Superior temporal gyrus (tissue), 1 donor: ENCODE measurements at regions not wholly inside any gene's neighbourhood (a gene's known extent, or its start where the extent isn't known, plus 50 kb on each side); places are given as distances from the start of the nearest gene placed in this dataset.
"Not testable (repeated sequence)": the region's sequence is repeated elsewhere in the genome, so short reads cannot be mapped to it uniquely, and the experiment has no call there.

Source experiments
- DNase-seq: peaks from one replicate; pipeline ENCODE4 v3.0.0-alpha.2; 2016; ENCODE audit errors: extremely low spot score

DNA sequence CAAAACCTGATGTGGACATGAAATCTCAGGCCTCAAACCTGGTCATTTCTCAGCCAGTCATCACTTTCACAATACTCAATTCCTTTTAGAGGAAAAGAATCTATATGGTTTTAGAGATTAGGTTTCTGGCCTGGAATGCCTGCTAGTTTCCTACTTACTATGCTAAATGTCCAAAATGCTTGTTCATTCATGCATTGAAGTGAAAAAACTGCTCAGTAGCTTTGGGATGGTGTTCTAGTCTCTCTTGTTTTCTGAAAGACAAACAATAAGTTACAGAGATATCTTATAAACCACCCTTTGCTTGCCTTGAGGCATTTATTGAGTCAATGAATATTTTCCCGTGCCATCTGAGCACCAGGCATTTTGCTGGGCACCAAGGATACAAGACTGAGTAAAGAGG, 1146.5 kb upstream of the GOT2 start:
- no peak for DNase-seq

DNA sequence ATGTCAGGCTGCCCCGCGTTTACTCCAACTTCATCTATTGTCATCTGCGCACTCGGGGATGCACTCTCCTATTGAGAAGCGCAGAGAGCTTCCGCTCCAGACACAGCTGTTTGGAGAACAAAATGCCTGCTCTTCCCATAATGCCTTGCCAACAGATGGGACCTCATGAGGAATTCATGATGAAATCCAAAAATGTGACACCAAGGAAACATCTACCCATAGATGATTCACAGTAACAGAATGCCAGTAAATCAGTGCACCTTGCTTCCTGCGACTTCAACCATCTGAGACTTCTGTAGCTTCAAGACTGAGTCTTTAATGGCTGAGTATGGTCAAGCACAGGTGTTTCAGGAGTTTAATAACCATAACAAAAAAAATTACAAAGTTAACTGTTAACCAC, 1144.9 kb upstream of the GOT2 start:
- DNase-seq = no peak

DNA sequence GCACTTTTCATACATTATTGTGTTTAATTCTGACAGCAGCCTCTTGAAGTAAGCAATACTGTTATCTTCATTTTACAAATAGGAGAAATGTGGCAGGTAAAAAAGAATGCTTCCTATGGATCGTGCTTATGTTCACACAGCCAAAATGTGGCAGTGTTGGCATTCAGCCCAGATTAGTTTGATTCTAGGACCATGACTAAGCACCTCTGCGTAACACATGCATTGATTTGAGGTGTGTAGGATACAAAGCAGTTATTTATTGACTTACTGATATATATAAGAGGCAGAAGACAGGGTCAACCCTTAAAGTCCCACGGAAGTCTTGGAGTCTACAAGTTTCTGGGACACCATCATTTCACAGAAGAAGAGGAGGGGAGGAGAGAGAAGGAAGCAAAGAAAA, 1144.4 kb upstream of the GOT2 start:
- no peak for DNase-seq

DNA sequence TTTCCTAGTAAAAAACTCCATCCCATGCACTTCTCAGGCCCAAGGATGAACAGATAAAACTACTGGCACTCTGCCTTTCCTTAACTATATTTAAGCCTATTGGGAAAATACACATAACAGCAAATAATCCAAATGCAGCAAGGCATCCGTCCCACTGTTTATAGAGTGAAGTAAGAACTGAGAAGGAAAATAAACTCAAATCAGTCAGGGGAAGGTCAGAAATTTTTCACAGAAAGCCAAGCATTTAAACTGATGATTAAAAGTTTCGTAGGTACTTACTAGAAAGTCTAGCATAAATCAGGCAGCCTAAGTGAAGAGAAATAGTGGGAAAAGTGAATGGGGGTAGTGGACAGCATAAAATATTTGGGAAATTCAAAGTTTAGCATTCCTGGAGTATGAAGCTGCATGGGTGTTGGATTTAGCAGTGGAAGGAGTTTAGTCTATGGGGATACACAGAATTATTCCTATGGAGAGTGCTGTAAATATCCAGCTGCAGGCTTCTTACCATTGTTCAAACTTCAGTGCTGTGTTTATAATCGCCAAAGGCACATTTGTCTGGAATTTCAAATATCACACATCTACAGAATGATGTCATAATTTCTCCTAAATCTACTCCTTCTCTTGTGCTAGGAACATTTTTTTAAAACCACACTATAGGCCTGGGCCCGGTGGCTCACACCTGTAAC, 1131.0 kb upstream of the GOT2 start:
- no peak for DNase-seq

DNA sequence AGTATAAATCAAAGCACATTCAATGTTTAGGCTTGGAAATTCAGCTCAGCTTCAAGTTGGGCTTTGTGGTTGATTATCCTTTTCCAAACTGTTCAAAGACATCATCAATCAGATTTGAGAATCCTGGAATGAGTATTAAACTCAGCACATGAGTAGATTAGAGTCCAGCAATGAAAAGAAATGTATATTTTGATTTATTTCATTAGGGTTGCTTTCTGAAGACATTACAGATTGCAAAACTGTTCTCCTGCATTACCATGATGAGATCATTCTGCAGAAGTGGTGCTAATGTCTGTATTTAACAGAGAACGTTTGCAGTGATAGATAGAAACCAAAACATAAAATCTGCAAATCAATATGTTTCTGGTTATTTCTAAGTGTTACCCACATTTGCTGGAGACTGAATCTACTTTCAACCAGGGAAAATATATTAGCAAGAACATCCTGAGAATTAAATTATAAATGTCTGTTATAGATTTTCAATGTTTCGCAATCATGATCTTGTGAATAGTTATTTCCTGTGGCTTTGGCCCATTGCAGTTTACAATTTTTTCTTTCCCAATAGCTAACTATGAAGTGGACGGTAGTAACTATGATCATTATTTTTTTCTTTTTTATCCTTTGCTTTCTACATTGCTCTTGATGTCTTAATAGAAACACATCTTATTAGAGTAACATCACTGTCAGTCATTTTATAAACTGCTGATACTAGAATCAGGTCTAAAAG, 1125.7 kb upstream of the GOT2 start:
- DNase-seq = no peak

DNA sequence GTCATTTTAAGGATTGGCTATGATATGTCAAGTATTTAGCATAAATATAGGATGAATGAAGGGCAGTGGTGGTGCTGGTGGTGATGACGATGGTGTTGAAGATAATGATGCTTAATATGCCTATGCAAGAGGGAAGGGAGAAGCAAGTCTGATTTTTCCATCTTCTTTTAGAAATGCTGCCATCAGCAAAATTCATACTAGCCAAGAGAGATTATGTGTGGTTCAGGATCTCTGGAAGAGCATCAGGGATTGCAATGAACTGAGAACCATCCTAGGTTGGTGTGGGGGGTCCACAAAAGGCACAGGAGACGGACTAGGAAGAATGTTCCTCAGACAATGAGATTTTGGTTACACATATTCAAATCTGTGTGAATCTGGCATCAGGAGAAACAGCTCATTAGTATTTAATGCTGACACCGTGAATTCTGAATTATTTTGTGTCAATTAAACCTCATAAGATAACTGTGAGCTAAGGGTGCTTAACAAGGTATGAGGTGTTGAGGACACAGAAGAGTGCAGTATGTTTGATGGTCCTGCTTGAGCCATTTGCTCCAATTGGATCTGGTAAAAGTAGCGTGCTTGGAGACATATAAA, 1120.8 kb upstream of the GOT2 start:
- DNase-seq = no peak

DNA sequence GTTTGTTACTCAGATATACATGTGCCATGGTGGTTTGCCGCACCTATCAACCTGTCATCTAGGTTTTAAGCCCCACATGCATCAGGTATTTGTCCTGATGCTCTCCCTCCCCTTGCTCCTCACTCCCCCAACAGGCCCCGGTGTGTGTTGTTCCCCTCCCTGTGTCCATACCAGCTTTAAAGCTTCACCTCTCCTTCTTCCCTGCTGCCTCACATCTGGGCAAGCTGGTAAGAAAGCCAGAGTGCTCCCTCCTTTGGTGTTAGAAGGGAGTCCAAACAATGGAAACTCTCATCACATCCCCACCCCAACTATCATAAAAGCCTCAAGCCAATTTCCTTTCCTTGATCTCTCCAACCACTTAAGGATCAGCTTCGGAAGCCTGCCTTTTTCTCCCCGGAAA, 1115.6 kb upstream of the GOT2 start:
- no peak for DNase-seq

DNA sequence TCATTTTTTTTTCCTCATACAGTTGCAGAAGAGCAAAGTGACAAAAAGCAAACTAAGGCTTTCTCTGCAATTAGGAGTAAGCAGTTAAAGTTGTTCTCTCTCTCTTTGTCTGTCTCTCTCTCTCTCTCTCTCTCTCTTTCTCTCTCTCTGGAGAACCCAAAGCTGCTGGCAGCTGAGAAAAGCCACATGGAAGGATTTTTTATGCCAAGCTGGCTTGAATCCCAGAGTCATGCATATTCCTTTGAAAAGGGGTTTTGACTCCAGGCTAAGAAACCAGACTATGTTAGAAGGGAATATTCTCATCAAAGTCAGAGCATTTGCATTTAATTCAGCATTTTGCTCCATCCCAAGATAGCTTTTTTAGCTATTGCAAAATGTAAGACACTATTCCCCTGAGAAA, 1114.2 kb upstream of the GOT2 start:
- peak; percentile 84 for DNase-seq

DNA sequence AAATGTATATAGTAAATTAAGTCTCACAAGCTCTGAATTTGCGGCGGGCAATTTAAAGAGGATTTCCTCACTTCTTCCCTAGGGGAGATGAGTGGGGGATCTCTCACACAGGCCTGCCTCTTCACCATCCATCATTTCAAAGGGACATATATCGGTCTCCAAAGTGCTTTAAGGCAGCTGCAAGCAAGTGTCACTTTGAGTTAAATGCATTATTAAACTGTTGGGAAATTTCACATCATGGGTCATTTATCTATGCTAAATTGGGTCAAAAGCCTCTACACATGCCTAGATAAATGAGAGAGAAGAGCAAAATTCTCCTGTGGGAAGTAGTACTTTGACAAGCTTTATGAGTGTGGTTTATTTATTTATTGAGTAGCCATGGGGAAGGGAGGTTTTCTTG, 1106.1 kb upstream of the GOT2 start:
- DNase-seq = no peak

DNA sequence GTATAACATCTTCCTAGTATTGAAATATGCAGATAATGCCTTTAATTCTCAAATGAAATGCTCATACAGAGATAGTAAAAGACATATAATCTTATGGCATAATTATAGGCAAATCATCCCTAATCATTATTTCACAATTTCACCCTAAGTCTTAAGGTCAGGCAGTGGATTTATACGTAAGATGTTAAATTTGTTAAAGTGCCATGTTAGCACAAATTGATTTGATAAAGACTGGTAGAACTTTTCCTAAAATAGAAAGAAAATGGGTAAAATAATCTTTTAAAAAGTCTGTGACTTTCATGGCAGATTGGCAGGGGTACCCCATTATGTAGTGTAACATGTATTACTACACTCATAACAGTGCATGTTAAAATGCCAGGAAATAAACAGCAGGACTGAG, 1092.7 kb upstream of the GOT2 start:
- no peak for DNase-seq

DNA sequence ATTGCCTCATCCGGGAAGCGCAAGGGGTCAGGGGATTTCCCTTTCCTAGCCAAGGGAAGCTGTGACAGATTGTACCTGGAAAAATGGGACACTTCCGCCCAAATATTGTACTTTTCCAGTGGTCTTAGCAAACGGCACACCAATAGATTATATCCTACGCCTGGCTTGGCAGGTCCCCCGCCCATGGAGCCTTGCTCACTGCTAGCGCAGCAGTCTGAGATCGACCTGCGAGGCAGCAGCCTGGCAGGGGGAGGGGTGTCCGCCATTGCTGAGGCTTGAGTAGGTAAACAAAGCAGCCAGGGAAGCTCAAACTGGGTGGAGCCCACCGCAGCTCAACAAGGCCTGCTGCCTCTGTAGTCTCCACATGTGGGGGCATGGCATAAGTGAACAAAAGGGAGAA, 1075.4 kb upstream of the GOT2 start:
- DNase-seq = not testable (repeated sequence)

DNA sequence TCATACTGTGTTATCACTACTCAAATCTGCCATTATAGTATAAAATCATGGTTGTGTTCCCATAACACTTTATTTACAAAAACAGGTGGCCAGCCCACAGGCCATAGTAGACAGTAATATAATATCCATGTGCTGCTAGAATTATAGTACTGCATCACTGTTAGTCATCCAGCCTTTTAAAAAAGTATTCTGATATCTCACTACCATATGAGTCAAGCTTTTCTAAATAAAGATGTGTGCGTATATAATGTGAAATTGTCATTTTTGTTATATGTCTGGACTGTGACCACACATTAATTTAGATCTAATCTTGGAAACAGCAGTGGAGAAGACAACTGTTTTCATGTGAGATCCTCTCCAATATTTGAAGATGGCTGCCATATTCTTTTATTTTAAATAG, 1049.1 kb upstream of the GOT2 start:
- DNase-seq = no peak

DNA sequence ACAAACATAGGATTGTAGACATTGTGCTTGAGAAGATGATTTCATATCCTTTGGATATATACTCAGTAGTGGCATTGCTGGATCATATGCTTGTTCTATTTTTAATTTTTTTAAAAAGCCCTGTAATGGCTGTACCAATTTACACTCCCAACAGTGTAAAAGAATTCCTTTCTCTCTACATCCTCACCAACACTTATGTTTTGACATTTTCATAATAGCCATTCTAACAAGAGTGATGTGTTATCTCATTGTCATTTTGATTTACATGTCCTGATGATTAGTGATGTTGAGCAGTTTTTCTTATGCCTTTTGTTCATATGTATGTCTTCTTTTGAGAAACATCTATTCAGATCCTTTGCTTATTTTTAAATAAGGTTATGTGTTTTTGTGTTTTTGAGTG, 1039.2 kb upstream of the GOT2 start:
- no peak for DNase-seq

DNA sequence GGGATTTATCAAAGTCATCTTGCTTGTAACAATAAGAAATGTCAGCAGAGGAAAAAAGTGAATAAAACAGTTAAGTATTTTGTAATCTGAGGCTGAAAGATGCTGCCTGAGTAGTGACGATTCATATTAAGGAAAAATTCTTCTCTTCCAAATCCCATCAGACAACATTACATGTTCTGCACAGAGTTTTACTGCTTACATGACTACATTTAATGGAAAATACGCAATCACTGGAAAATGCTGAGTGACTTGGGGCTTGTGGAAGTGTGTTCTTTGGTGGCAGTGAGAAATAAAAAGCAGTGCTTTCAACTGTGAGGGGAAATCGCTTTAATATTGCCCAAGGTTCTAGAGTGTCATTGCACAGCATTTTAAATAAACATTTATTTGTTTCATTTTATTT, 1025.2 kb upstream of the GOT2 start:
- DNase-seq = no peak

DNA sequence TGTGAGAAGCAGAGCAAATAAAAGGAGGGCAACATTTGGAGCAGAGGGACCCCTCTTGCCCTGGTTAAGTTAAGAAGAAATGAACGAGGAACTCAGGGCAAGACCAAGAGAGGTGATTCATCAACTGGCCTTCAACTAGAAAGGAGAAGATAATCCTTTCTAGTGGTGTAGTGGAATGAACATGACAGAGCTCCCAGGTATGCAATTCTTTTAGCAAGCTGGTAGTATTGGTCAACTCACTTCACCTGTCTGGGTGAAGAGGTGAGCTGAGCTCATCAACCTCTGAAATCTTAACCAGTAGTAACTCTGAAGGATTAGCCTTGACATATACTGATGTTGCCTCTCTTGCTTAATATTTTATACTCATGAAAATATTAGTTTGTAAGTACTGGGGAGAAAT, 1024.7 kb upstream of the GOT2 start:
- DNase-seq = no peak

DNA sequence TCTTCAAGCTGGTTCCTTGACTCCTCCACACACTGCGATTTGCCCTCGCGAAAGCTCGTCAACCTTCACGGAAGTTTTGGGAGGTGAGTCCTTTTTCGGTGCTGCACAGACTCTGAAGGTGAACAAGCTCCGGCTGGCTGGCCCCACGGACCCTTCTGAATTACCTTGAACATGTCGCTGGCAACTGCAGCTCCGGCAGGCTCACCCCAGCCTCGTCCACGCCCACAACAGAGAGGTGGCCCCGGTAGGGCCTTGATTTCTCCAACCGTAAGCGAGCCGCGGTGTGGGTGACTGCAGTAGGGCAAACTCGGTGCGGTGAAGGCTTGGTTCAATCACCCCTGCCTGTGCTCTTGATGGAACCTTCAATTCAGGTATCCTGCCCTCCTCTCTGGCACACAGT, 1020.7 kb upstream of the GOT2 start:
- no peak for DNase-seq

DNA sequence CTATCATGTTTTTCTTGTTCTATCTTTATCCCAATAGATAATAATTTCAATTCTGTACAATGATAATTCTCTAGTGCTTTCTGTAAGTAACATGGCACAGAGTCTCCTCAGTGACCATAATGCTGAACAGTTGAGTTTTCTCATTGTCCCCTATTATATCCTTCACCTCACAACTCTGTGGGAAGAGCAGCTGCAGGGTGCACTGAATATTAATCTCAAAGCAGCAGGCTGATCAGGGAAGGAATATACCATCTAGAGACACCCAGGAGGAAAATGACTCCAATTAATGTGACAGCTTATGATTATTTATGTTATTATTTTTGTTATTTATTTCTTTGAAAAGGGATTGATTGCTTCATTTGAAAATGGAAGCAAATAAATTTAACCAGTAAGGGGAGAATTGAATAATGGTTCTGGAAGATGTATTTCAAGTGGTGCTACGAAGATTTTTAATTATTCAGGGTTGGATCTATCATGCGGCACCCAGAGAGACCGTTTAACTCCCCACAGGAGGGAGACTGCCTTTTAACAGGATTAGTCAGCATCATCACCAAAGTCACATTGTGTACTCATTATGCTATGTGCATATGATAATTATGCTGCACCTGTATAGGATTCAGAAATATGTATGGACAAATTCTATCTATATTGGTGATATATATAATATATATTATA, 1015.7 kb upstream of the GOT2 start:
- no peak for DNase-seq

DNA sequence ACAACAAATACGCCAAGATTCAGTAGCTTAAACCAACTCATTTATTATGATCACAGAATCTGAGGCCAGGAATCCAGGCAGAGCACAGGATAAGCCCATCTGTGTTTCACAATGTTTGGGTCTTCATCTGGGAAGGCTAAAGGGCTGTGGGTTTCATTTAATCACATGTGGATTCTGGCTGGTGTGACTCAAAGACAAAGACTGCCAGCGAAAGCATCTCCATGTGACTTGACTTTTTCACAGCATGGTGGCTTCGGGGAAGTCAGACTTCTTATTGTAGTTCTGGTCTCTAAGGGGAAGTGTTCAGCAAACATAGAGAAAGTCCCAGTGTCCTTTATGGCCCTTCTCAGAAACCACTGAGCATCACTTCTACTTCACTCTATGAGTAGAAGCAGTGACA, 1014.4 kb upstream of the GOT2 start:
- no peak for DNase-seq

DNA sequence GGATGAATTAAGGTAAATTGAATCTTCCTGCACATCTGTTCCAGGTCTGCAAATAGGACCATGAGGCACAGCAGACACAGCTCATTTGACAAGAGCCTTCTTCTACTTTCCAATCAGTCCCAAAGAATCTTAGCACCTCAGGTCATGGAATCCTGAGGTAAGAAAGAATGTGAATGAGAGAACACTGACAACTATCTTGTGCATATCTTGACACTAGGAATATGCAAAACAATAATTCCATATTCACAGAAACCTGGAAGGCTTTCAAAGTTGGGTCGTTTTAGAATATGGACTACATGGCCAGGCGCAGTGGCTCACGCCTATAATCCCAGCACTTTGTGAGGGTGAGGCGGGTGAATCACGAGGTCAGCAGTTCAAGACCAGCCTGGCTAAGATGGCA, 1009.4 kb upstream of the GOT2 start:
- no peak for DNase-seq

DNA sequence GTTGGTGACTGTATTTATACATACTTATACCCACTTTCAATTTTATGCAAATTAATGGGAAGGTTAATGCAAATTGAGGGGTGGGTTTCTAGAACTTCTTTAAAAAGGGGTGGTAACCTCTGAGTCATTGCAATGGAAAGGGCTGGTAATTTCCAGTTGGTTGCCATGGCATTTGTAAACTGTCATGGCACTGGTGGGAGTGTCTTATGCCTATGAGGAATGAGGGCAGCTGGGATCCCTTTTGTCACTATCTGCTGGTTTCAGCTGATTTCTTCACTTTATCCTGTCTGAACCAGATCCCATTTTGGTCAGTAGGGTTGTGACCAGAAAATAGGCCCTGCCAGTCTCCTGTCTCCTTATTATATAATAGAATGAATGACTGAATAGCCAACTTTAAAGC, 1006.7 kb upstream of the GOT2 start:
- DNase-seq = no peak

DNA sequence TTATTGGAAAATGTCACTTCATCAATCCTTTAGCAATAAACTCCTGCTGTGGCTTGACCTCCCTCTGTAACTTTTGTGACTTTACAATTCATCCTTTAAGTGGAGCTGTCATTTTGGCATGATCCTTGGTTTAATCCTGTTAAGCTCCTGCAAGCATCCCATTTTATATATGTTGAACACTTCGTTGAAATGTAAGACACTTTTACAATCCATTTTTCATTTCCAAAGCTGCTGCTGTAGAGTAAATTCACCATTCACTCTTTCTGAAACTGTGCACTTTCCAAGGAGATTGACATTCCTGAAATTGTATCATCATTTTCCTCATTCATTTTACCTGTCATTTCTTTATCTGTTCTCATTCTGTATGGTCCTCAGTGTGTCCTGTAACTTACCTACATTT, 1003.2 kb upstream of the GOT2 start:
- no peak for DNase-seq

DNA sequence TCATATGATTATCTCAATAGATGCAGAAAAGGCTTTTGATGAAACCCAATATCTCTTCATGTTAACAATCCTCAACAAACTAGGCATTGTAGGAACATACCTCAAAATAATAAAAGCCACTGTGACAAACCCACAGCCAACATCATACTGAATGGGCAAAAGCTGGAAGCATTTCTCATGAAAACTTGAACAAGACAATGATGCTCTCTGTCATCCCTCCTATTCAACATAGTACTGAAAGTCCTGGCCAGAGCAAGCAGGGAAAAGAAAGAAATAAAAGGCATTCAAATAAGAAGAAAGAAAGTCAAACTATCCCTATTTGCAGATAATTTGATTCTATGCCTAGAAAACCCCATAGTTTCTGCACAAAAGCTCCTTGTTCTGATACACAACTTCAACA, 999.2 kb upstream of the GOT2 start:
- peak; percentile 60 for DNase-seq

DNA sequence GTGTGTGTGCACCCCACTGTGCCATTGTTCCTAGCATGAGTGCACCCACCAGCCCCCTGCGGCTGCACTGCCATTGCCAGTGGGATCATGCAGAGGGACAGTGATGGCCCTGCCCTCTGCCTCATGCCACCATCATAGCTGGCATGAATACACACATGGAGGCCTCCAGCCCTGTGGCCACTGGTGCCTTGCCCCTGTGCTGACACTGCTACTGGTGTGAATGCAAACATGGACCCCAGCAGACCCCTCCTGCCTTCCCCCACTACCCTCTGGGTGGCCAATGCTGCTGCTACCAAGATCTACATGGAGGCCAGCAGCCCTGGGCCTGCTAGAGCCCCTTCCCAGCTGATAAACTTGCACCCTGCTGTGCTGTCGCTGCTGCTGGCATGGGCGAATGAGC, 995.5 kb upstream of the GOT2 start:
- DNase-seq = no peak
